HG02798 (cell line): ENCODE measurements at regions not wholly inside any gene's neighbourhood (a gene's known extent, or its start where the extent isn't known, plus 50 kb on each side); places are given as distances from the start of the nearest gene placed in this dataset.

Source experiments
- ATAC-seq: cut with Tn5 transposase; IDR thresholded peaks from one replicate; pipeline ENCODE4 v1.9.1; 2021; ENCODE audit warnings: mild to moderate bottlenecking; ENCODE audit not compliant: unreplicated experiment, poor library complexity

DNA sequence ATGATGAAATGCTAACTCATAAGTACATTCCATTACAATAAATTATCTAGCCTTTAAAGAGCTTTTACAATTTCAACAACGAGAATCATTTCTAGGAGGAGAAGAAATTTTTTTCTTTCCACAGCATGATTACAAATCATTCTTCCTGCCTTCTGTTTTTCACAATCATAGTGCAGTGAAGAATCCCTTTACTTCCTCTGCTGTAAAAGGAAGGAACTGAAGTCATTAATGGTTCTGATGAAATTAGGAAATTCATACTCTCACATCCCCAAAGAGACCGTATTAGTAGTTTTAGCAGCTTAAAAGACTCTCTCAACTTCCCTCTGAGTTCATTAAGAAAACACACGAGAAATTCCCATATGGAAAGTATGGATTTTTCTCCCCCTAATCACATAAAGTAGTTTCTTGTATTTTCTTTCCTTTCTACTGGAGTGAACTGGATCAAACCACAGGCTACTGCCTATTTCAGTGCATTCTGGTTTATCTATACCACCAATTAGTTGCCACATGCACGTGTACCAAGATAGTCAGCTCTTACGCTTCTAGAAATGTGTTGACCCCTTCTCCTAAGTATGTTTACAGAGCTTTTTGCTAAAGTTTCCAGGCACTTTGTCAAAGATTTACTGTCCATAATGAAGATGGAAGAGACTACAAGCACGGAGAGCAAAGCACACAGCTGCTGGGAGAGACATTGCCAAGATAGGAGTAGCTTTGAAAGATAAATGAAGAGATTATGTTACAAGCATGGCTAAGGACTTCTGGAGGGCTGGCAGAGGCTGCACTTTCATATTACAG lies 58.9 kb upstream of the KITLG start:
- ATAC-seq, result no peak

DNA sequence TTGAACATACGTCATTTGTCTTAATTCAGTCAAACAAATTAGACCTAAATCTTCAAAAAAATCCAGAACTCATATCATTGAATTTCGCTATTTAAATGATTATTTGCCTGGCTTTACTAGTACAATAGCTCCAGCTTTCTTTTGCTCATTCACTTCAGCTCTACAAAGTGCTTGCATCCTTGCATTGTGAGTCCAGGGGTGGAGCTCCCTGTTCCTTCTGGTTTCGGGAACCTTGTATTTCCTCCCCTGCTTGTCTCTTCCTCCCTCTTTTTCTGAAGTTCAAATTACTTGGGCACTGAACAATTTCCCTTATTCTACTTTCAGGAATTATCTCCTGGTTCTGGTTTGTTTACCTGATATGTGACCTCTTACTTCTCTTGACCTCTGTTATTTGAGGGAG lies 58.1 kb upstream of the KITLG start:
- ATAC-seq, result no peak

DNA sequence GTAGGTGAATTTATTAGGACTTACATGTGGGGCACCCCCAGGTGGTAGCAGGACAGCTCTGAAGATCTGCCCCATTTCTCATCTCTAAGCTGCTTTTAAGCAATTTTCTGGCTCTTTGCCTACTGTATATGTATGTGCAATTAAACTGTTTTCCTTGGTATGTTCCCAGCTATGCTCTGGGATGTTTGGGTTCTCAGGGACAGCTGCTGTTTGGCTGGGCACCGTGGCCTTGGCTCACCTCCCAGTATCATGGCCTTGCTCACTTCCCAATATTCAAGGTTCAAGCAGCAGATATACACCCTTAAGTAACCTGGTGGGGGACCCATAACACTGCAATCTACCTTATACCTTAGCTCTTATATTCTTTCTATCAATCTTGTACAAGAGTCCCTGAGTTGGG lies 53.7 kb upstream of the KITLG start:
- no peak for ATAC-seq

DNA sequence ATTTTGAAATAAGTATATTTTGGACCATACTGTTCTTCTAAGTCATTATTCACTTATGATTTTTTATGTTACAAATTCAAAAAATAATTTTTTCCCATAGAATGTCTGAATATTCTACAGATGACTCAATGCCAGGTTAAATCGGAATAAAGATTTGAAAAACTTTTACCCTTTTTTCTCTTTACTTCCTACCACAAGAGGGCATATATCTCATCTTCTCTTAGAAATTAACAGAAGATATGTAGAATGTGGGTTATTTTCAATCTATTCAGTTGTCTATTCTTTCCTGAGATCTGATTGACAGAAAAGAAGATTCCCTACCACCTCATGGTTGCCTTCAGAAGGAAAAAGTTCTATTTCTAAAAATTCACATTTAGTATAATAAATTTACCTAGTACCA lies 53.0 kb upstream of the KITLG start:
- no peak for ATAC-seq

DNA sequence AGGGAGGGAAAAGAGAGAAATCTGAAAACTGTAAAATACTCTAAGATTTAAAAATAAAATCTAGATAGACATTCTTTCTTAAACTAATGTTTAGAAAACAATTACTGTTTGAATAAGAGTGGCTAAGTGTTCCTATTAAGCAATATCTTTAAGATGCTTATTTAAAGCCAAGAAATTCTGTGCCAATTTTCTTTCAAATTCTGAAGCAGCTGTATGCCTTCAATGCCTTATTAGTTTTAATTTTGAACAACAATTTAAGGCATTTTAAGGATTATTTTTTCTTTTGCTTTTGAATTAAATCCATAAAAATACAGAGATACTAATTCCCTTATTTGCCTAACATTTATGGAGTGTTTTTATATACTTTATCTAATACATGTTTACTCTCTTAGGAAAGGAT lies 50.3 kb upstream of the KITLG start:
- no peak for ATAC-seq
